Neural progenitor cell (in vitro differentiated cells): ENCODE measurements at regions not wholly inside any gene's neighbourhood (a gene's known extent, or its start where the extent isn't known, plus 50 kb on each side); places are given as distances from the start of the nearest gene placed in this dataset.

Experiments
- CTCF ChIP-seq: fragments of 200-600 bp; sonication (generic); IDR thresholded peaks from 2 replicates; pipeline ENCODE4 v1.5.1; 2017; ENCODE audit warnings: antibody characterized with exemption, mild to moderate bottlenecking
- EZH2 ChIP-seq: fragments of 200-600 bp; sonication (generic); IDR thresholded peaks from 2 replicates; pipeline ENCODE4 v1.6.1; 2017; ENCODE audit warnings: antibody characterized with exemption, mild to moderate bottlenecking, moderate library complexity
- EZH2phosphoT487 ChIP-seq: fragments of 200-600 bp; sonication (generic); IDR thresholded peaks from 2 replicates; pipeline ENCODE4 v1.6.1; 2017; ENCODE audit warnings: antibody characterized with exemption

- no peak for TF ChIP-seq CTCF
- peak; percentile 93 for TF ChIP-seq EZH2phosphoT487
- TF ChIP-seq EZH2, result peak; percentile 93
Observed at GRCh38 chr14:101458741-101459550, 102.3 kb upstream of the DIO3 start.
